GM12892 (cell line): ENCODE measurements at regions not wholly inside any gene's neighbourhood (a gene's known extent, or its start where the extent isn't known, plus 50 kb on each side); places are given as distances from the start of the nearest gene placed in this dataset.

Experiments
- POLR2A ChIP-seq: IDR thresholded peaks from 2 replicates; pipeline ENCODE4 v1.6.1; 2011; ENCODE audit warnings: low read depth, low read length, control low read depth
- POLR2AphosphoS5 ChIP-seq: IDR thresholded peaks from 2 replicates; pipeline ENCODE4 v1.6.1; 2011; ENCODE audit warnings: low read depth, low read length, control low read depth

DNA sequence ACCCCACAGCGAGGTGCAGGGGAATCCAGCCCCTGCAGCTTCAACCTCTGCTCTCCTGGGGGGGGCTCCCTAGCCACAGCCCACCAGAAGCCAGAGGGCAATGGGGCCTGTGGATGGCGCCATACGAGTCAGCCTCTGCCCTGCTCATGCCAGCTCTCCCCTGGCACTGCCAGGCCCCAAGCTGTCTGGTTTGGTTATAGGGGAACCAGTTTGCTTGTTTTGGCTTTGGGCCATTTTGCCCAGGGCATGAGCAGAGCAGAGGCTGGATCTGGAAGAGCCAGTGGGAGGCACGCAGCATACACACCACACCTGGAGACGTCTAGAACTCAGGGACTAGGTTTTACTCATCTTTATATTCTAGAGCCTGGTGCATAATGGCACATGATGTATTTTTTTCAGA is 66.7 kb upstream of the SLC22A16 start:
- no peak for TF ChIP-seq POLR2AphosphoS5
- no peak for TF ChIP-seq POLR2A
